Posterior vena cava (tissue), 2 donors: ENCODE measurements at regions not wholly inside any gene's neighbourhood (a gene's known extent, or its start where the extent isn't known, plus 50 kb on each side); places are given as distances from the start of the nearest gene placed in this dataset.

Source experiments
- DNase-seq: peaks from one replicate; pipeline ENCODE4 v3.0.0-alpha.2; 2020; ENCODE audit warnings: low spot score
- intact Hi-C, 2 donors: fragments of 100-400 bp; cut with DNase I; formaldehyde crosslinking; loops; one replicate each; pipeline versions ENCODE4 v1.14.1 to v1.14.2; 2022 to 2023
- donor health status: DM: yes; HTN: yes; CAD: no.
- donor health status: DM: yes; HTN: yes; CAD: no.

GRCh38 chr2:57893786-57894185 lies 152.8 kb upstream of the VRK2 start:
- intact Hi-C loops, result no loop called here
- DNase-seq, result no peak

GRCh38 chr2:57894381-57894780 lies 152.2 kb upstream of the VRK2 start:
- intact Hi-C loops, result no loop called here
- DNase-seq, result no peak

GRCh38 chr2:57897920-57898319 lies 148.7 kb upstream of the VRK2 start:
- no peak for DNase-seq
- intact Hi-C loops, result no loop called here

GRCh38 chr2:57899898-57900297 lies 146.7 kb upstream of the VRK2 start:
- intact Hi-C loops, result no loop called here
- DNase-seq, result no peak

GRCh38 chr2:57902578-57902977 lies 144.0 kb upstream of the VRK2 start:
- intact Hi-C loops, result no loop called here

GRCh38 chr2:57906152-57906732 lies 140.4 kb upstream of the VRK2 start:
- no peak for DNase-seq
- intact Hi-C loops, result no loop called here

More at GRCh38 chr2:57902578-57902977, 144.0 kb upstream of the VRK2 start:
- no peak for DNase-seq

- DNase-seq, result no peak
- intact Hi-C loops, result no loop called here
Observed at GRCh38 chr2:57907411-57907810, 139.2 kb upstream of the VRK2 start.

GRCh38 chr2:57908736-57909161 lies 137.9 kb upstream of the VRK2 start:
- DNase-seq, result no peak
- intact Hi-C loops, result no loop called here

GRCh38 chr2:57918126-57918525 lies 128.5 kb upstream of the VRK2 start:
- intact Hi-C loops, result no loop called here
- DNase-seq, result no peak

- no peak for DNase-seq
- intact Hi-C loops, result no loop called here
Observed at GRCh38 chr2:57920342-57920939, 126.2 kb upstream of the VRK2 start.

- intact Hi-C loops, result no loop called here
- DNase-seq, result no peak
Observed at GRCh38 chr2:57934659-57935058, 111.9 kb upstream of the VRK2 start.

GRCh38 chr2:57936216-57936615 lies 110.4 kb upstream of the VRK2 start:
- intact Hi-C loops, result no loop called here
- no peak for DNase-seq

- intact Hi-C loops, result no loop called here
- no peak for DNase-seq
Observed at GRCh38 chr2:57937456-57937855, 109.2 kb upstream of the VRK2 start.

- intact Hi-C loops, result no loop called here
- DNase-seq, result no peak
Observed at GRCh38 chr2:57941816-57942215, 104.8 kb upstream of the VRK2 start.

- DNase-seq, result no peak
- intact Hi-C loops, result no loop called here
Observed at GRCh38 chr2:57943315-57943714, 103.3 kb upstream of the VRK2 start.

- intact Hi-C loops, result no loop called here
- no peak for DNase-seq
Observed at GRCh38 chr2:57947398-57947797, 99.2 kb upstream of the VRK2 start.

- DNase-seq, result no peak
- intact Hi-C loops, result no loop called here
Observed at GRCh38 chr2:57954020-57954419, 92.6 kb upstream of the VRK2 start.

GRCh38 chr2:57957238-57957637 lies 89.4 kb upstream of the VRK2 start:
- DNase-seq, result no peak
- intact Hi-C loops, result no loop called here

GRCh38 chr2:57959390-57959789 lies 87.2 kb upstream of the VRK2 start:
- intact Hi-C loops, result no loop called here
- no peak for DNase-seq

GRCh38 chr2:57962861-57963260 lies 83.7 kb upstream of the VRK2 start:
- intact Hi-C loops, result no loop called here
- DNase-seq, result no peak

- intact Hi-C loops, result no loop called here
- DNase-seq, result no peak
Observed at GRCh38 chr2:57965219-57965618, 81.4 kb upstream of the VRK2 start.

GRCh38 chr2:57965961-57966360 lies 80.6 kb upstream of the VRK2 start:
- intact Hi-C loops, result no loop called here
- DNase-seq, result no peak
